ENCODE measurements at regions not wholly inside any gene's neighbourhood (a gene's known extent, or its start where the extent isn't known, plus 50 kb on each side); places are given as distances from the start of the nearest gene placed in this dataset.

DNA sequence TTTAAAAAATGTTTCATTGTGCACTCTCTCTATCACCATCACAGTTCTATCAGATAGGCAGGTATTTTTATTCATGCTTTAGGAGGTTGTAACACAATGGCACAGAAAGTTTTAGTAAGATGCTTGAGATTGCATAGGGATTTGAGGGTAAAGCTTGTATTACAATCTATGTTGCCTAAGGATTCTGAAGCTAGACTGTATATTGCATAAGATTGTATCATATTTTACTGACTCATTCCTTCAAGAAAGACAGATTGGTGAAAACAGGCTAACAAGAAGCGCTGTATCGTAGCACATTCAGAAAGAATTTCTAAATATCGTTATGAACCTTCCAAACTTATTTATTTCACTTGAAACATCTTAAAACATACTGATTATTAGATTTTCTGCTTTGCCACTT, 577.7 kb downstream of the EBF1 start:
- TF ChIP-seq POLR2AphosphoS5 (IDR thresholded peaks at IDR 0.05; ENCODE audit: borderline replicate concordance, low read depth, low read length) (no peak), EZH2 (IDR thresholded peaks at IDR 0.05) (no peak), FOXP2 (optimal IDR thresholded peaks at IDR 0.05; ENCODE audit: control extremely low read depth, extremely low read length, insufficient read depth) (no peak)

Data from SK-N-MC (cell line).